GM12878 (cell line): ENCODE measurements at regions not wholly inside any gene's neighbourhood (a gene's known extent, or its start where the extent isn't known, plus 50 kb on each side); places are given as distances from the start of the nearest gene placed in this dataset.

Source experiments
- CBX3 ChIP-seq: fragments of 200-600 bp; sonication (generic); IDR thresholded peaks from 2 replicates; pipeline ENCODE4 v1.6.1; 2016; ENCODE audit warnings: low read depth, borderline replicate concordance
- CUX1 ChIP-seq: IDR thresholded peaks from 2 replicates; pipeline ENCODE4 v1.6.1; 2012; ENCODE audit warnings: improper control_type of control experiment, low read depth, low read length; ENCODE audit not compliant: insufficient replicate concordance
- MXI1 ChIP-seq: fragments of 150-350 bp; IDR thresholded peaks from 2 replicates; pipeline ENCODE4 v1.6.1; 2011; ENCODE audit warnings: low read depth, mild to moderate bottlenecking, inconsistent platforms, low read length, improper control_type of control experiment
- SPI1 ChIP-seq: IDR thresholded peaks from 2 replicates; pipeline ENCODE4 v1.6.1; 2011; ENCODE audit warnings: low read depth, mild to moderate bottlenecking, low read length, moderate library complexity, borderline replicate concordance; ENCODE audit not compliant: insufficient read depth
- ZBTB11 ChIP-seq: fragments of 450-650 bp; formaldehyde crosslinking; IDR thresholded peaks from 2 replicates; pipeline ENCODE4 v1.5.0; 2022; ENCODE audit warnings: mild to moderate bottlenecking, missing genetic modification characterization
- ZBTB4 ChIP-seq: fragments of 450-650 bp; formaldehyde crosslinking; IDR thresholded peaks from 2 replicates; pipeline ENCODE4 v1.4.0; 2022; ENCODE audit warnings: mild to moderate bottlenecking, moderate library complexity

GRCh38 chr7:17520941-17521340 is 222.5 kb downstream of the AHR start (continued):
- TF ChIP-seq ZBTB4, result no peak
- no peak for TF ChIP-seq CBX3
- no peak for TF ChIP-seq MXI1
- no peak for TF ChIP-seq ZBTB11 (CRISPR knock-in tag)
- no peak for TF ChIP-seq CUX1
- no peak for TF ChIP-seq SPI1
